A204.1 (cell line): ENCODE measurements at regions not wholly inside any gene's neighbourhood (a gene's known extent, or its start where the extent isn't known, plus 50 kb on each side); places are given as distances from the start of the nearest gene placed in this dataset.
"Not testable (repeated sequence)": the region's sequence is repeated elsewhere in the genome, so short reads cannot be mapped to it uniquely, and the experiment has no call there.

Source experiments
- FAIRE-seq: peaks from 2 replicates; lab custom pipeline; 2012; peaks lifted over from hg19 to GRCh38; lab: Jason Lieb, UNC

DNA sequence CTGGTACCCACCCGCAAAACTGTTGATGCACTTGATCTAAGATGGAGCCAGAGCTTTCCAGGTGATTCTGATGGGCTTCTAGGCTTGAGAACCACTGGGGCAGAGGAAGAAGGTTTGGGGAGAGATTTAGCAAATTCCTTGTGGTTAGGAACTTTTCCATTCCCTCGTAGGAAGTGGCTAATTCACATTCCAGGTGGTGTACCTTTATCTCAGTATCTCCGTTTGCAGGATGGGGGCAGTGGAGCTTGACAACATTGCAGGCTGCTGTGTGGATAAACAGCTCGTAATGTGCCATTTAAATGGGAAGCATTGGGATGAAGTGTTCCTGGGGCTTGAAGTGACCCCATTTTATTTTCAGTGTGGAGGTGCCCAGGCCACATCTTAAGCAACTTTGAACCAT, 172.9 kb upstream of the IL12B start:
- FAIRE-seq = no peak

DNA sequence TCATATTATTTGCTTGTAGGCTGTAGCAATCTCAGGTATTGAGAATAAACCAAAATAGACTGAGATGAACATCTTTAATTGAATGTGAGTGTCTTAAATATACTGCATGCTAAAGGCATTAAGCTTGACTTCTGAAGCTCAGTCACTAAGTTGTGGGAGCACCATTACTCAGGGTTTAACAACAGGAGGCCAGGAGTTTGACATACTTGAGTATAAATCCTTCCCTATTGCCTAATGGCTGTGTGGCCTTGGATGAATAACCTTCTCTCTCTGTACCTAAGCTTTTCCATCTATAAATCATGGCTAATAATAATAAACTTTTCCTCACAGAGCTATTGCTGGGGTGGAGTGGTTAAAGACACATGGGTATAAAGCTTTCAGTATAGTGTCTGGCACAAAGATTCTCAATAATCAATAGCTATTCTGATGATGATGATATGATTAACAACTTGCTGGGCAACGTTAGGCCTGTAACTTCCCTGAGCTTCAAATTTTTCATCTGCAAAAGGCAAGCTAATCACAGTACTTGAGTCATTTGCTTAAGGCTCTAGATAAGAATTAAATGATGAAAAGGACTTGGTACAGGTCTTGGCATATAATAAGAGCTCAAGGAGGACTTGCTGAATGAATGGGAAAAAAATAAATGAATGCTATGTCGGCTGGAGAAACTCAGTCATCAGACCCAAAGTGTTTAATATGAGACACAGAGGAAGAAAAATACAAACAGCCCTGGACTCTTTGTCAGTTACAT, 174.0 kb upstream of the IL12B start:
- no peak for FAIRE-seq

DNA sequence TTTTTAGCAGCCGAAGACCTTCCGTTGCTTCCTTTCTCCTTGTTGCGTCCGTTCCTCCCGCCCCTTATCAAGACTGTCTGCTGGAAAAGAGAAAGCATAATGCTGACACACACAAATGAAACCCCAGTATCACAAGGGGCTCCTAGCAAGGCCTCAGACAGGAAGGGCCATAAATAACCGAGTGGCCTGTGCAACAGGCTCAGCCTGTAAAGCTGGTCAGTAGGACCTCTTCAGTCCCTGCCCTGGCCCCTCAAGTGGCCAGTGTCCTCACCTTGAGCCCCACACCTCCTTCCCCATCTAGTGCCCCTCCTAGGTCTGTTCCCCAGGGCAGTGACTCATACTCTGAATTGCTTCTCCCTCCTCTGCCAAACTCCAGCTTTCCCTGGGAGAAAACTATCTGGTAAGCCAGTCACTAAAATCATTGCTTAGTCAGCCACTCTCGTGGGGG, 174.6 kb upstream of the IL12B start:
- FAIRE-seq = no peak

DNA sequence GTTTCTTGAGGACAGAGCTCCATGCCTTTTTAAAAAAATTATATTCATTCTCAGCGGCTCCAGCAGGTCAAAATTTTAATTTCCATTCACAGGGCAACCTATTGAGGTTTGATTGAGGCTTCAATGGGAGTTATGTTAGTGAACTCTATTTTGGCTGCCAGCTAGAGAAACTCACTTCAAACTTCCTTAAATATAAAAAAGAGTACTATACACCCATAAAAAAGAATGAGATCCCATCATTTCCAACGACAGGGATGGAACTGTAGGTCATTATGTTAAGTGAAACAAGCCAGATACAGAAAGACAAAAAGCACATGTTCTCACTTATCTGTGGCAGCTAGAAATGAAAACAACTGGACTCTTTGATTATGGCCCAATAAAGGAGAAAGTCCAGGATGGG, 176.8 kb upstream of the IL12B start:
- FAIRE-seq = no peak

DNA sequence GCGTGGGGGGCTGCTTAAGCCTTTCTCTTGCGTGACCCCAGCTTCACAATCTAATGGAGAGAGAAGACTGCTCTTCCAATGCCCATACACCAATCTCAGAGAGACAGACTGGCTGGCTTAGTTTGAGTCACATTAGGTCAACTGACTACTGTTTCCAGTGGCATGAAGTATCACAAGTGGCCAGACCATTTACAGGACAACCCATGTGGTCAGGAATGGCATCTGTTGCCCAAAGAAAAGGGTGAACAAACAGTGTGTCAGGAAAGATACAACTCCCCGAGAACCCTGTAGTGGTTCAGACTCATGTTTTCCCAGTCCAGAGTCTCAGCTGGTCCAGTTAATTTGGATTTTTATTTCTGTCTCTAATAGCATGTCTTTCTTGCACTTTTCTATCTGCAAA, 177.4 kb upstream of the IL12B start:
- FAIRE-seq = no peak

DNA sequence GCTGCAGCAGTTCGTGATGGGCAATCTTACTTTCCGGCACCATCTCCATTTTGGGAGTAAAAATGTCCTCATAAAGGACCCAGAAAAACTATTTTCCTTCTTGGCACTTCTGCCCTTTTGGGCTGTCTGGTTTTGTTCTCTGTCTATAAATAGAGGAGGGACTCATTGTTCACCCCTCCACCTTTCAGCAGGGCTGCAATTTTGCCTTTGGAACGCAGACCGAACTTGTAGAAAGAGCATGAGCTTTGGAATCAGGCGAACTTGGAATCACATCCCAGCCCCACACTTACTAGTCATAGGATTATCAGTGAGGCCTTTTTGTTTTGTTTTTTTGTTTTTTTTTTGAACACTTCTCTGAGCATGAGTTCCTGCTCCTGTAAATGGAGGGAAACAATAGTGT, 178.1 kb upstream of the IL12B start:
- FAIRE-seq = no peak

DNA sequence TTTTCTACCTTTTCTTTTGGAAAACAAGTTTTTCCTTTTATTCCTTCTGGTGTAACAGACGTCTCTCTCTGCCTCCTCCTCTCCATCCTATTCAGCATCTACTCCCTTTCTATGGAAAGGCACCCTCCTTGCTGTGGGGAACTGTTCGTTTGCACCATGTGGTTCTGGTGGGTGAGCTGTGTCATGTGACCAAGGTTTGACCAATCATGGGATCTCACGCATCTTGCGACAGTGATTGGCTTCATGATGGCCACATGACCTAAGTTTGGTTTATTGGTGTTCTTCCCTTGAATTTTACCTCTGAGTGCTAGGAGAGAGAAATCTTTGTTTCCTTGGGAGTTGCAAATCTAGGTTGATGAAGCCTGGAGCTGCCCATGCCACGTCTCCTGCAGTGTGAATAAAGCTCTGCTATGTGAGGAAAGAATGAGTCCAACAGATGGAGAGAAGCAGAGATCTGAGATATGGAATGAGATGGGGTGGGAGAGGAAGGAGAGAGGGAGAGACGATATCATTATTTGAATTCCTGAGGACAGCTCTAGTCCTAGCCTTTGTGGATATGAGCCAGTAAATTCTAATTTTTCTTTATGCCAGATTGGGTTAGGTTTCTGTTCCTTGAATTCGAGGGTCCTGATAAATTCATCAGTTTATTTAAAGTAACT, 178.8 kb upstream of the IL12B start:
- FAIRE-seq = no peak

DNA sequence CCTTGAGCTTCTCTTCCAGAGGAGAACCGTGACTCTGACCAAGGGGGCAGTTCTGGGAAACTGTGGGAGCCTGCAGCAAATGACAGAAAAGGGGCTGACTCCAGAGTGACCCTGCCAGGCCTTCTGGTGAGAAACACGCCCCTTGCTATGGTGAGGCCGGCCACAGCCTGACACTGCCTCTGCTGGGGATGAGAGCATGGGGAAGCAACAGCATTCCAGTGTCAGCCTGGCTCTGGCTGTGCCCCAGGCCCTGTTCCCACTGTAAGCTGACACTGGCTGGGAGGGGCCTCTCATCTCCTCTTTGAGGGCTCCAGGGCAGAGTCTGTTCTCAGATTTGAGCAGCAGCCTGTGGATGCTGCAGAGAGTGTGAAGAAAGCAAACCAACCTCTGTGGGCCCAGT, 180.0 kb upstream of the IL12B start:
- no peak for FAIRE-seq

DNA sequence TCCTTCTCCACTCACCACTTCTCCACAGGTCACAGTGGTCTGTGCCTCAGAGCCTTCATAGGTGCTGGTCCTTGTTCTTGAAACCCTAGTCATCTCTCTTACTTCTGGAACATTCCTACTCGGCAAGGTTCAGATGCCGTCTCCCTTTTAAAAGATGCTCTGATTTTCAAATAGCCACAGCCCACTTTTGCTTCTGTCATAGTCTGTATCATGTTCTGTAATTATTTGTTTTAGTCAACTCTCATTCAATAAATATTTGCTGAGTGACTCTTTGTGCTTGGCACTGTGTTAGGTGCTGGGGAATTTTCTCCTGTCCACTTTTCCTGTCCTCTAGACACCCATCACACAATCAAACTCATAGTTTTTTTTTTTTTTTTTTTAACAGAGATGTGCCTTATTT, 181.3 kb upstream of the IL12B start:
- FAIRE-seq = no peak

DNA sequence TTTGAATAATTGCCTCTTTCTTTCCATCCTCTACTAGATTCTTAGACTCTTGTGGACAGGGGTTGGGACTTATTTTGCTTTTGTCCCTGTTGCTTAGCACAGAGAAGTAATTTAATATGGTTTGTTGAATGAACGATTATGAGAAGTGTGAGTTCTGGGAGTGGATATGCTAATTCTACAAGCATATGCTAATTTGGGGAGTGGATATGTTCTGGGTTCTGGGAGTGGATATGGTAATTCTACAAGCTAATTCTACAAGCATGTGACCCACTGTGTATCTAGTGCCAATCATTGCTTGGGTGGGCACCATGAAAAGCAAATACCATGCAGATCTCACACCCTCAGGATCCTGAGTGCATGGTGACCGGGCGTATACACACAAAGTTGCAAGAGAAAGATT, 181.8 kb upstream of the IL12B start:
- FAIRE-seq = no peak

DNA sequence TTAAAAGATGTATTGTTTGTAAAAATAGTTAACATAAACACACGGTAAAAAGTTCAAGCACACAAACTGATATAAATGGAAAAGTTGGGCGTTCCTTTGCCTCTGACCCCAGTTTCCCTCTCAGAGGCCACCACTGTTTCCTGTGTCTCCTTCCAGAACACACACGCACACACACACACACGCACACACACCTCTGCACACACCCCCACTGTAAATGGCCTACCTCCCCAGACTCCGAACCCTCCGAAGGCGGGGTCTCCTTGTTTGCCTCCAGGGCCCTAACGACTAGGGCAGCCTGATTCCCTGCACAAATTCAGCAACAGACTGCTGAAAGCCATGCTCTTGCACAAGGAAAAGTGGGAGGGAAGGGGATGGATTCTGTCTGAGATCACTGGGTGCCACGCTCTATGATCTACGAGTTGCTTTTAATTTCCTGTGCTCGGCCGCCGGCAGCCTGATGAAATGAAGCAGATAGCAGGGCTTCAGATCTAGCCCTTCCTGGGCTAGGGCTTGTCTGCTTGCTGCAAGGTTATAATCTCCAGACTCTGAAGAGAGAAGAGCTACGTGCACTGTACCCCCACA, 184.0 kb upstream of the IL12B start:
- no peak for FAIRE-seq

DNA sequence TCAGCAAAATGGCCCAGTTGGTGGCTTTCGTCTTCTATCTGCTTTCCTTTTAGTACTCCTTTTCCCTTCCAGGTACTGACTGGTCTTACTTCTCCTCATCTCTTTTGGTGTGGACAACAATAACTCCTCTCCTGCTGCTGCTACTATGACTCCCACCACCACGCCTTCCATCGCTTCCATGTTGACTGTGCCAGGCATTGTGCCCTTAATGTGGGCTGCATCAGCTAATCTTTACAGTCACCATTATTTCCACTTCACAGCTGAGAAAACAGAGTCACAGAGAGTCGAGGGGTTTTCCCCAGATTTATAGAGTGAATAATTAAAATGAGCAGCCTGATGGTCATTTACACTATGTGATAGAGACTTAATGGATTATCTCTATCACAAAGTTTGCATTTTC, 184.9 kb upstream of the IL12B start:
- no peak for FAIRE-seq

DNA sequence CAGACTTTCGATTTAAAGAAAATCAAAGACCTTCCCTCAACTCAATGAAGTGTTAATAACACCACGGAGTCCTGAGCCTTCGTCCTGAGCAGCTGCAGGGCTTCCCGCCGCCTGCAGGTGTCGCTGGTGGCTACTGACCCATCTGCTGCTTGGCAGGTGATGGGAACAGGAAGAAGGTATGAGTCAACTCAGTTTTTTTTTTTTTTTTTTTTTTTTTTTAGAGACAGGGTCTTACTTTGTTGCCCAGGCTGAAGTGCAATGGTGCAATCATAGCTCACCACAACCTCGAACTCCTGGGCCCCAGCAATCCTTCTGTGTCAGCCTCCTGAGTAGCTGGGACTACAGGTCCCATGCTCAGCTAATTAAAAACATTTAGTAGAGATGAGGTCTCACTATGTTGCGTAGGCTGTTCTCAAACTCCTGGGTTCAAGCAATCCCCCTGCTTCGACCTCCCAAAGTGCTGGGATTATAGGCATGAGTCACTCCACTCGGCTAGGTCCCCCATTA, 185.7 kb upstream of the IL12B start:
- FAIRE-seq = no peak

DNA sequence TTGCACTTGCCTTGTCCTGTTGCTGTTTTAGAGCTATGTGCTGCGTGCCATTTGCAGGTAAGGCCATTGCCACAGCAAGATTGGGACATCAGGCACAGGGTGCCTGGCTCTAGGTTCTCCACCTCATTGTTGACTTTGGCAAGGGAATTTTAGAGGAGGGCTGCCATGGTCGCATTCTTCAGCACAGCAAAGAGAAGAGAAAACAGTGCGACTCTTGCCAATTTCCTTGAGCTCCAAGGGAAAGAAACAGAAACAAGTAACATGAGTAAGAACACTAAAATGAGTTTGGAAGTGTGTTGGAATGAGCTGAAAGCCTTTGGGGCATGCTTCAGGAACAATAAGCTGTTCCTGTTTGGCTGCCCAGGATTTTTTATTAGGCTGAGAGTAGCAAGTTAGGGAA, 188.1 kb upstream of the IL12B start:
- FAIRE-seq = no peak

DNA sequence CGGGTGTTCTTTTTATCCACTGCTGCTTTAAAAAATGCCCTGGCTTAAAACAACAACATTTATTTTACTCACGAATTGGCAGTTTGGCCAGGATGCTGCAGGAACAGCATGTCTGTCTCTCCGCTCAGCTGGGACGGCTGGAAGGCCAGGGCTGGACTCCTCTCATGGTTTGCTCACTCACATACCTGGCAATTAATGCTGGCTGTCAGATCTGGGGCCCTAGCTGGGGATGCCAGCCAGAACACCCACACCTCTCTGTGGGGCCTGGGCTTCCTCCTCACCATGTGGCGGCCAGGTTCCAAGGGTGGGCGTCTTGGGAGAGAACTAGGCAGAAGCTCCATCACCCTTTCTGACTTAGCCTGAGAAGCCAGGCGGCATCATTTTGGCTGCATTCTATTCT, 189.1 kb upstream of the IL12B start:
- FAIRE-seq = no peak

DNA sequence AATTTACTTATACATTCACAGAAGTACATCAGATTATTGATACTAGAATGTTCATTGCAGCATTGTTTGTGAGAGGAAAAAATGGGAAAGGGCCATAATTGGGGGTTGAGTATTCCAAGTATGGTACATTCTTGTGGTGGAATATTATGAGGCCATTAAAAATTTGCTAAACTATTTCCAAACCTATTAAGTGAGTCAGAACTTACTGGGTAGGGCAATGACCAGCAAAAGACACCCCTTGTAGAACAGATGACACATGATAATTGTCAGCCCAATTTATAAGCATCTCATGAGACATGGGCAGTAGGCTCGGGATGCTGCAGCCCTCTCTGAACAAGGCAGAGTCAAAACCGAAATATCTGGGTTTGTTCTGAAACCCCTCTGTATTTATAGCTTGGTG, 192.6 kb upstream of the IL12B start:
- no peak for FAIRE-seq

DNA sequence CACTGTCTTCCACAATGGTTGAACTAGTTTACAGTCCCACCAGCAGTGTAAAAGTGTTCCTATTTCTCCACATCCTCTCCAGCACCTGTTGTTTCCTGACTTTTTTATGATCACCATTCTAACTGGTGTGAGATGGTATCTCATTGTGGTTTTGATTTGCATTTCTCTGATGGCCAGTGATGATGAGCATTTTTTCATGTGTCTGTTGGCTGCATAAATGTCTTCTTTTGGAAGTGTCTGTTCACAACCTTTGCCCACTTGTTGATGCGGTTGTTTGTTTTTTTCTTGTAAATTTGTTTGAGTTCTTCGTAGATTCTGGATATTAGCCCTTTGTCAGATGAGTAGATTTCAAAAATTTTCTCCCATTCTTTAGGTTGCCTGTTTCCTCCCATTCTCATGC, 194.0 kb upstream of the IL12B start:
- FAIRE-seq = not testable (repeated sequence)

DNA sequence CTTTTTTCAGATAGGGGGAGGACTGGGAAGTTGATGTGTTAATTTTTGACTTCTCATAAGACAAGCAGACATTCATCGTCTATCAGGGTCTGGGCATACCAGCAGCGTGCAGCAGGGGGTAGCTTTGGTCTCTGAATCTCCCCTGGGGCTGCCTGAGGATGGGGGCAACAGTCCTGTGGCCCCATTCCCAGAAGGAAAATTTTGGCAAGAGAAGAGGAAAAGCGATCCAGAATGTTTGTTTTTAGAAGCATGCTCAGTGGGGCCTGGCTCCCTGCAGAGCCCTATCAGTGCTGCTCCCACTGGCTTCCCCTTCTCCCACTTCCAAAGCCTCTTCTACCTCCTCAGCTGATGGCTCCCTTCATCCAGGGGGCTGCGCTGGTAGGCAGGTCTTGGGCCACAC, 194.8 kb upstream of the IL12B start:
- no peak for FAIRE-seq

DNA sequence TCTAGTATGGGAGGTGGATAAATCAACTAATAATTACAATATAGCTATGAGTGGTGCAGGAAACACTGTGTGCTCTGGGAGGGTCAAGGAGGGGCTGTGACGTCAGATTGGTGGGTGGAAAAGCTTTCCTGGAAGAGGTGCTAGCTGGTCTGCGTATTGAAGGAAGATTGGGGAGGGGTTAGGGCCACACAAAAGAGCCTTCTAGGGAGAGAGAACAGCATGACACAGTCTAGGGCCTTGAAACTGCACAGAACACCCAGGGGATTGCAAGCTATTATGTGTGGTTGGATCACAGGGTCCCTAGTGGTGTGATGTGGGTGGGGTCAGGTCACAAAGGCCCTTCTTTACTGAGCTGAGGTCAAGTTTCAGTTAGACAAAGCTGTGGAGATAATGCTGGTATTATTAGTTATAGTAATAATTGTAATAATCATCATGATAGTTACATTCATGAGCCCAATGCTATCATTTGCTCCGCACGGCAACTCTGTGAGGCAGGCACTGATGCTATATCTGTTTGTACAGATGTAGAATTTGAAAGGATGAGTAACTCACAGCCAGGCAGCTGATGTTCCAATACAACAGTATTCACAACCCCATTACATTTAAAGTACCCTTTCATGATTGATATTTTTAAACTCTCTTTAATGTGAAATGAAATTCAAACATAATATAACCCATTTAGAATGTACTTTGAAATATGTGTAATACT, 197.4 kb upstream of the IL12B start:
- FAIRE-seq = no peak

DNA sequence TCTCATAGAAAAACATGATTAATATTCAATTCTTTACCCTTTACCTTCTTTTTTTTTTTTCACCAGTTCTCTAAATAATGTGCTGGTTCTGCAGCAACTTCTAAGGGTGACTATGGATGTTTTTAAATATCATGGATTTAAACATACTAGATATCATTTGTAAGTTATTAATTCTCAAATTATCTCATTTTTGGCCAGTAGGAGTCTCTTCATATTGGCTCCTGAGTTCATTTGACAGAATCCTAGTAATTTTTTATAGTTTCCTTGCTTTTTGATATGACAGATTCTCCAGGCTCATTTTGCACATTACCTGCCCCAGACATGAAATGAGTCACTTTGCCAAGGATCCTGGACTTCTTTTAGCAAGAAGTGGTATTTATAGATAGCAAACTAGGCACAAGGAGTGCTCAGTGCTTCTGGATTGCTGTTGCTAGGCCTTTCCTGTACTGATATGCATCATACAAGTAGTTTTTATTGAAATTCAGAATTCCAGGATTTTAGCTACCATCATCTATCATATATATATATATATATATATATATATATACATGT, 201.3 kb upstream of the IL12B start:
- no peak for FAIRE-seq

DNA sequence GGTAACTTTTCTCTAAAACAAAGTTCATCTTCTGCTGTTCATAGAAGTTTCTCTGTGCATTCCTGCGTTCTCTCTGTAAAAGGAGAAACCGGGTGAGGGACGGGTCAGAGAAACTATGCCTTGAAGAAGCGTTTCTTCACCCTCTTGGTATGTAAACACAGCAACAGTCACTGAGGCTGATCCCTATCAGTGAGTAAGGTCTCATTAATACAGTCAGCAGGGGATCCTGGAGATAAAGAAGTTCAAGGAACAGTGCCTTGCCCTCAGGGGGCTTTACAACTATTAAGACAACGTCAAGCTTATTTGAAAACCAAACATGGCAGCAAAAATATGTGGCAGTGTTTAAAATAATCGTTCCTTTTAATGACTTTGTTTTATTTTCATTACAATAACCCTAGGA, 202.9 kb upstream of the IL12B start:
- no peak for FAIRE-seq

DNA sequence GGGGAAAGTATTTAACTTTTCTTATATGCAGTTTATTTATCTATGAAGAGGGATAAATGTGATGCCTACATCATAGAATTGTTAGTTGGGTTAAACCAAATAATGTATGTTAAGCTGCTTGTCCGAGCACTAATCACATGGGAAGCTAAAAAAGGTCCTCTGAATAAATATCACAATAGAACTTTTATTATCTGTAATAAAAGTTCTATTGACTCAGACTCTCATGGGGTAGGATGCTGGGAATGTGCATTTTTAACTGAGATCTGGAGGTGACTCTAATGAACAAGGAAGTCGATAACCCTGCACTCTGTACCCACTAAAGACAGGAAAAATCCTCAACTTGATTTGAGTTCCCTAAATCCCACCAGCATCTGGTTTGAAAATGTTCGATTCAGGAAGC, 205.9 kb upstream of the IL12B start:
- FAIRE-seq = no peak

DNA sequence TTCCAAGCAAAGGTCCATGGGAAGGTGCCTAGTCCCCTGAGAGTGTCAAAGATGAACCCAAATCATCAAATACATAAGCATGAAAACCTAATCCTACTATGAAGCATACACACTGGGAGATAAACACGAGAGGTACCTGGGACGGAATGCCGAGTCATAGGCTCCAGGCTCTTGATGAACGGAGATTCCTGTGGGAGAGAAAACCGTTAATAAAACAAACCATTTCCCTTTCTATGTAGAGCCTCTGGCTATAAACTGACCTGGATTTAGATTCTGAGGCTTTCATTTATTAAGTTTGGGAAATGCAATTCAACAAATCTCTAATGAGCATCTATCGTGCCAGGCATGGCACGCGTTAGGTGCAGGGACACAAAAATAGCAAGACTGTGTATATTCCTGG, 206.4 kb upstream of the IL12B start:
- no peak for FAIRE-seq
